SH-SY5Y (cell line): ENCODE measurements at regions not wholly inside any gene's neighbourhood (a gene's known extent, or its start where the extent isn't known, plus 50 kb on each side); places are given as distances from the start of the nearest gene placed in this dataset.

Source experiments
- GATA2 ChIP-seq: IDR thresholded peaks from 2 replicates; pipeline ENCODE4 v1.6.1; 2011; ENCODE audit warnings: mild to moderate bottlenecking, low read depth, low read length
- GATA3 ChIP-seq: IDR thresholded peaks from 2 replicates; pipeline ENCODE4 v1.6.1; 2011; ENCODE audit warnings: low read depth, mild to moderate bottlenecking, low read length, moderate library complexity

DNA sequence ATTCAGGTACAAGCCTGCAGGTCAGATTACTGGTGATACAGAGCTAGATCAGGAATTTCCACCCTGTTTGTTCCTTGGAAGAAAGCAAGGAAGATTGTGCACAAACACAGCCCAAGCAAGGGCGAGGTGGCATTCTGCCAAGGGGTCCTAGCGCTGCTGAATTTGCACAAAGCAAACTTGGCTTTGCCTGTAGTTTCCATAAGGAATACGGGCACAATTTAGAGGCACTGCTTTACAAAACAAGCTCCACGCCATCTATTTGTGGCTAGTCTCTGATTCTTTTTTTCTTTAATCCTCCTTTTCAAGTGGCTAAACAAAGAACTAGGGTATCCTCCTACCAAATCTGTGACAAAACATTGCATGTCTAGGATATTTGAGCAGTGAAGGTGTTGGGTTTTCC is 195.5 kb upstream of the ACVR2A start:
- TF ChIP-seq GATA2 (no peak), GATA3 (no peak)
